Activated CD8-positive, alpha-beta T cell treated with anti-CD3 and anti-CD28 coated beads, Interleukin-2, amount 10 ng/mL, durations not matched to agents 7 days and 5 days (primary cell): ENCODE measurements at regions not wholly inside any gene's neighbourhood (a gene's known extent, or its start where the extent isn't known, plus 50 kb on each side); places are given as distances from the start of the nearest gene placed in this dataset.
A peak's percentile ranks its signal among the peaks of the same experiment; 100 is the strongest.
"Not testable (repeated sequence)": the region's sequence is repeated elsewhere in the genome, so short reads cannot be mapped to it uniquely, and the experiment has no call there.

Experiments used
- ATAC-seq: fragments of 150-1000 bp; cut with Tn5 transposase; one replicate; pipeline ENCODE4 v1.10.0; 2021; ENCODE audit warnings: moderate library complexity
- CTCF ChIA-PET: fragments of 350-600 bp; sonication (Branson Sonifier 250); formaldehyde crosslinking; loops from one replicate; lab custom pipeline; 2021; ENCODE audit warnings: antibody characterized with exemption; lab: Charles Lee
- POLR2A ChIA-PET: fragments of 350-600 bp; sonication (Branson Sonifier 250); formaldehyde crosslinking; loops from one replicate; lab custom pipeline; 2021; ENCODE audit warnings: antibody characterized with exemption; lab: Charles Lee
- DNase-seq: peaks from one replicate; pipeline ENCODE4 v3.0.0-alpha.2; 2020
- H3K27ac Mint-ChIP-seq: one replicate; pipeline ENCODE4 v1.8.0; 2021; ENCODE audit warnings: mild to moderate bottlenecking, mixed read lengths
- H3K27me3 Mint-ChIP-seq: one replicate; pipeline ENCODE4 v1.8.0; 2021; ENCODE audit warnings: low read depth, mixed read lengths
- H3K36me3 Mint-ChIP-seq: one replicate; pipeline ENCODE4 v1.8.0; 2021; ENCODE audit warnings: low read depth, mixed read lengths
- H3K4me1 Mint-ChIP-seq: one replicate; pipeline ENCODE4 v1.8.0; 2021; ENCODE audit warnings: low read depth, mixed read lengths
- H3K4me3 Mint-ChIP-seq: one replicate; pipeline ENCODE4 v1.8.0; 2021; ENCODE audit warnings: mild to moderate bottlenecking, mixed read lengths
- H3K9me3 Mint-ChIP-seq: one replicate; pipeline ENCODE4 v1.8.0; 2022; ENCODE audit warnings: mixed read lengths; ENCODE audit not compliant: insufficient read depth

DNA sequence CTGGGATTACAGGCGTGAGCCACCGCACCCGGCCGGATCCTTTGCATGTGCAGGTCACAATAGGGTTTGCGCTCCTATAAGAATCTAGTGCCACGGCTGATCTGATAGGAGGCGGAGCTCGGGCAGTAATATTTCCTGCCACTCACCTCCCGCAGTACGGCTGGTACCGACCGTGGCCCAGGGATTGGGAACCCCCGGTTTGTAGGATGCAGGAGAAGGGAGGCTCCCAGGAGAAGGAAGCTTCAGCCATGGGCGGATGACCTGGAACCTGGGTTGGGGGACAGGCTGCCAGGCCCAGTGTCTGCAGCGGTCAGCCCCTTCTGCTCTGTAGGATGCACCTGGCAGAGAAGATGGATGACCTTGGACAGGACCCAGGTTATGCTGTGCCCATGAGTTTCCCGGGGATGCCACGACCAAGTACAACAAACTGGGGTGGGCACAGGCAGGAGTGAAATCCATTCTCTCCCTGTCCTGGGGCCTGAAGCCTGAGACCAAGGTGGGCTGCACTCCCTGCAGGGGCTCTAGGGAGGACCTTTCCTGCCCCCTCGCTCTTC, 818.9 kb downstream of the BRD1 start:
- ATAC-seq (no peak), DNase-seq (peak; percentile 8)
- Mint-ChIP-seq H3K4me1 (no peaks in the 10 kb centered on the region), H3K4me3 (no peak overlapping the region), H3K9me3 (no peaks in the 10 kb centered on the region), H3K36me3 (no peaks in the 10 kb centered on the region), H3K27me3 (no peaks in the 10 kb centered on the region), H3K27ac (no peak overlapping the region)
- POLR2A ChIA-PET, result no interaction called here
- CTCF ChIA-PET, result no interaction called here

DNA sequence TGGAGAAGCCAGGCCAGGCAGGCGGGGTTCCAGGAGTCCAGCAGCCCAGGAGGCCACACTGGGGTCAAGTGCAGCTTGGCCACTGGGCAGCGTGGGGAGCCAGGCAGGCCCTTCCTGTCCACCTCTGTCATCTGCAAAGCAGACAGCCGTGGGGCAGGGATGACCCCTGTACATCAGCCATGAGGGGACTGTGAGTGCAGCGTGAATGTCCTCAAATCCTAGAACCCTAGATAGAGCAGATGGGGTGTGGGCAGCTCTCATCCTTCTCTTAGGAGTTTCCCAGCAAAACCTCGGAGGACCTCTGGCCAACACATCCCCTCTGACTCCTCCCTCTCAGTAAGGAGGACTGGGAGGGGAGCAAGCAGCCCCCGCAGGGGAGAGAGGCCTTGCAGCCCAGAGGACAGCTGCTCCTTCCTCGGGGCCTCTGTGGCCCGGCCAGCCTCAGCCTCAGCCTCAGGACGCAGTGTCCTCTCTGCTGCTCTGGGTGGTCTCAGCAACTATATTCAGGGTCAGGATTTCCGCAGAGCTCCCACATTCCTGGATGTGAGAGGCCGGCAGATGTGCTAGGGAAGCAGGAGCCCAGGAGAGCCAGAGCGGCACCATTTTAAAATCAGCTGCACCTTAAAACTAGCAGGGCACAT, 820.5 kb downstream of the BRD1 start:
- Mint-ChIP-seq H3K9me3 (no peaks in the 10 kb centered on the region), H3K4me3 (no peak overlapping the region), H3K36me3 (no peaks in the 10 kb centered on the region), H3K4me1 (no peaks in the 10 kb centered on the region), H3K27ac (no peak overlapping the region), H3K27me3 (no peaks in the 10 kb centered on the region)
- DNase-seq (peak; percentile 1), ATAC-seq (no peak)
- ChIA-PET POLR2A (no interaction called here), CTCF (no interaction called here)

GRCh38 chr22:49006207-49007012, 821.3 kb downstream of the BRD1 start:
- Mint-ChIP-seq H3K27me3 (no peaks in the 10 kb centered on the region), H3K4me3 (no peak overlapping the region), H3K27ac (no peak overlapping the region), H3K36me3 (no peaks in the 10 kb centered on the region), H3K4me1 (no peaks in the 10 kb centered on the region), H3K9me3 (no peaks in the 10 kb centered on the region)
- DNase-seq (peak; percentile 8), ATAC-seq (no peak)
- CTCF ChIA-PET, result no interaction called here
- POLR2A ChIA-PET, result no interaction called here

DNA sequence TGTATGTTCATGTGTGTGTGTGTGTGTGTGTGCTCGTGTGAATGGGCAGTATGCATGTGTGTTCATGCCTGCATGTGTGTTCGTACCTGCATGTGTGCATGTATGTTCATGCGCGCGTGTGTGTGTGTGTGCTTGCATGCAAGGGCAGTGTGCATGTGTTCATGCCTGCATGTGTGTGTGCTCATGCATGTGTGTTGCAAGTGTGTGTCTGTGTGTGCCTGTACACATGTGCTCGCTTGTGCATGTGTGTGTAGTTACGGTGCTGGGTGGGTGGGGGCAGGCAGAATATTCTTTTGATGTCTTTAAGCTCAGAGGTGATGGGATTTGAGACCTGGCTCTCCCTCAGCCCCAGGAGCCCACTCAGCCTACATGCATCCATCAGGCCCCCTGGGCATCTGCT, 822.1 kb downstream of the BRD1 start:
- ATAC-seq (no peak), DNase-seq (peak; percentile 3)
- Mint-ChIP-seq H3K36me3 (no peaks in the 10 kb centered on the region), H3K27ac (no peak overlapping the region), H3K4me1 (no peaks in the 10 kb centered on the region), H3K27me3 (no peaks in the 10 kb centered on the region), H3K9me3 (no peaks in the 10 kb centered on the region), H3K4me3 (no peak overlapping the region)
- POLR2A ChIA-PET, result no interaction called here
- CTCF ChIA-PET, result no interaction called here

DNA sequence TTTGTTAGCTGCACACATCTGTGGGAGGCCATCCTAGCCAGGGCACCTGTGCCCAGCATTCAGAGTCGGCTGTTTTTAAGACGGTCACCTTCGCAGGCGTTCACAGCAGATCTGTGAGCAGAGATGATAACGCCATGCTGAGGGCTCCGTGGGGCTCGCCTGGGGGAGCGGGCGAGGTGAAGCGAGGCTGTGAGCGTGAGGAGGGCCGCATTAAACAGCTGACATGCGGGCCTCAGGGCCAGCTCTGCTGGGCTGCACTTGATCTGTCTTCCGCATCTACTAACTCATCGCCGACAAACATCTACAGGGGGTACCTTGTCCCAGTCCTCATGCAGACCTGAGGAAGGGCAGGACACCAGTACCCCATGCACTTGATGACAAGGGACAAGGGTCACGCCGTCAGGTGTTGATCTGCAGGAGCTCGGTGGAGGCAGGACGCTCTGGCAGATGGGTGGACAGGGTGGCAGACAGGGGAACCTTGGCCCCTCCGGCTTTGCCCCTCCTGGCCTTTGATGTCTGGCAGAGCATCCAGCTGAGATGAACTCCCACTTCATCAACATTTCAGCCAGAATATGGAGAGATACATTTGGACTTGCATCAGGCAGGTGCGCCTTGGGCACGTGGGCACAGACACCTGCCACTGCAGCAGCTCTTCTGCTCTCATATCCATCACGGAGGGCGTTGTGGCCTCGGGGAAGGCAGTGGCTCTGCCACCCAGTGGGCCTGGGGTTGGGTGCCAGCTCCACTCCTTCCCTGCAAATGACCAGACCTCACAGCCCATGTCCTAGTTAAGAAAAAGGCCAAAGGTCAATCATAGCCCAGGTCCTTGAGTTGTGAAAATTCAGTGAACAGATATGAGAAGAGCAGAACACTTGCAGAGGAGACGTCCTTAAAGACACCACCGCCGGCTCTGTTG, 822.9 kb downstream of the BRD1 start:
- H3K9me3 Mint-ChIP-seq, result no peaks in the 10 kb centered on the region
- H3K27me3 Mint-ChIP-seq, result no peaks in the 10 kb centered on the region
- no peak overlapping the region for H3K27ac Mint-ChIP-seq
- ATAC-seq (no peak), DNase-seq (peak; percentile 5)
- no peaks in the 10 kb centered on the region for H3K36me3 Mint-ChIP-seq
- POLR2A ChIA-PET, result no interaction called here
- no peak overlapping the region for H3K4me3 Mint-ChIP-seq
- CTCF ChIA-PET, result no interaction called here
- H3K4me1 Mint-ChIP-seq, result no peaks in the 10 kb centered on the region

- H3K4me3 Mint-ChIP-seq, CTCF ChIA-PET, ATAC-seq, H3K27me3 Mint-ChIP-seq, H3K36me3 Mint-ChIP-seq, H3K4me1 Mint-ChIP-seq, H3K27ac Mint-ChIP-seq, POLR2A ChIA-PET, H3K9me3 Mint-ChIP-seq: not testable (repeated sequence)
- DNase-seq, result peak; percentile 4
These were observed 830.1 kb downstream of the BRD1 start for GRCh38 chr22:48997605-48998004.

GRCh38 chr22:48993655-48994054, 834.0 kb downstream of the BRD1 start:
- ATAC-seq (no peak), DNase-seq (no peak)
- H3K4me1 Mint-ChIP-seq, result no peaks in the 10 kb centered on the region
- H3K27me3 Mint-ChIP-seq, result no peaks in the 10 kb centered on the region
- H3K36me3 Mint-ChIP-seq, result no peaks in the 10 kb centered on the region
- ChIA-PET POLR2A (no interaction called here), CTCF (no interaction called here)
- no peak overlapping the region for H3K27ac Mint-ChIP-seq
- H3K9me3 Mint-ChIP-seq, result no peaks in the 10 kb centered on the region
- H3K4me3 Mint-ChIP-seq, result no peak overlapping the region

- Mint-ChIP-seq H3K9me3 (no peaks in the 10 kb centered on the region), H3K4me1 (no peaks in the 10 kb centered on the region), H3K4me3 (no peak overlapping the region), H3K27me3 (no peaks in the 10 kb centered on the region), H3K36me3 (no peaks in the 10 kb centered on the region), H3K27ac (no peak overlapping the region)
- ChIA-PET CTCF (no interaction called here), POLR2A (no interaction called here)
- DNase-seq (no peak), ATAC-seq (no peak)
These were observed 843.0 kb downstream of the BRD1 start for GRCh38 chr22:48984639-48985038.

GRCh38 chr22:48982321-48982905, 845.3 kb downstream of the BRD1 start:
- CTCF ChIA-PET, result no interaction called here
- Mint-ChIP-seq H3K9me3 (no peaks in the 10 kb centered on the region), H3K27ac (no peak overlapping the region), H3K4me1 (no peaks in the 10 kb centered on the region), H3K27me3 (no peaks in the 10 kb centered on the region), H3K36me3 (no peaks in the 10 kb centered on the region), H3K4me3 (no peak overlapping the region)
- DNase-seq, result no peak
- ATAC-seq, result no peak
- POLR2A ChIA-PET, result no interaction called here

- H3K27me3 Mint-ChIP-seq, result no peaks in the 10 kb centered on the region
- ChIA-PET CTCF (no interaction called here), POLR2A (no interaction called here)
- no peak overlapping the region for H3K27ac Mint-ChIP-seq
- DNase-seq, result no peak
- no peaks in the 10 kb centered on the region for H3K9me3 Mint-ChIP-seq
- no peak overlapping the region for H3K4me3 Mint-ChIP-seq
- ATAC-seq, result no peak
- no peaks in the 10 kb centered on the region for H3K4me1 Mint-ChIP-seq
- H3K36me3 Mint-ChIP-seq, result no peaks in the 10 kb centered on the region
These were observed 846.2 kb downstream of the BRD1 start for GRCh38 chr22:48981371-48982061.

GRCh38 chr22:48980918-48981317, 846.8 kb downstream of the BRD1 start:
- no peaks in the 10 kb centered on the region for H3K4me1 Mint-ChIP-seq
- ChIA-PET CTCF (no interaction called here), POLR2A (no interaction called here)
- no peaks in the 10 kb centered on the region for H3K27me3 Mint-ChIP-seq
- H3K27ac Mint-ChIP-seq, result no peak overlapping the region
- DNase-seq, result no peak
- no peaks in the 10 kb centered on the region for H3K36me3 Mint-ChIP-seq
- no peak for ATAC-seq
- H3K4me3 Mint-ChIP-seq, result no peak overlapping the region
- no peaks in the 10 kb centered on the region for H3K9me3 Mint-ChIP-seq
